ENCODE measurements at regions not wholly inside any gene's neighbourhood (a gene's known extent, or its start where the extent isn't known, plus 50 kb on each side); places are given as distances from the start of the nearest gene placed in this dataset.

- no peak for DNase-seq (ENCODE audit: low spot score)
These were observed 130.9 kb upstream of the PTPN1 start for GRCh38 chr20:50379049-50379990.

DNA sequence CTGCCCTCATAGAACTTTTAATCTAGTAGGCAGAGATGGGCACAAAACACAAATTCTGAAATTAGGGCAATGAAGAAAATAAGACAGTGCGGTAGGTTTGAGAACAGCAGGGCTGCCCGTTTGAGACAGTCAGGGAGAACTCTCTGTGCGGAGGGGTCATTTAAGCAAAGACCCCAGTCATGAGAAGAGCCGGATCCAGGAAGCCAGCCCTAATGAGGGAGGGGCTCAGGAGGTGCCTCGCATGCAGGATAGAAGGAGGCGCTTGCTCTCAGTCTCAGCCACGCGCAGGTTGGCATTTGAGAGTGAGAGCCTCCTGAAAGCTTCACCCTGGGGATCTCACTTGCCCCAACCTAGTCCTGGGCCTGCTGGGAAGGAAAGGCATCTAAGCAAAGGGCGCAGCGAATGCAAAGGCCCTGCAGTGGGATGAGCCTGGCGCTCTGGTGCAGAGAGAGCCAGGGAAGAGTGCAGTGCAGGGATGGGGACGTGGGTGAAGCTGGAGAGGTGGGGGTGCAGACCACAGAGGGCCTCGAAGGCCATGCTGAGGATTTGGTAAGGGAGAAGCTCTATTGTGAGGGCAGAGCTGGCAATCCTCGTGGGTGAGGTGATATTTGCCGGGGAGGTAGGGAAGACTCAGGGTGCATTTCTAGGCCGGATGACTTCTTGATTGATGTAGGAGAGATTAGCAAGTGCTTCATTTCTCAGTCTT lies 130.0 kb upstream of the PTPN1 start:
- DNase-seq (ENCODE audit: low spot score), result no peak

DNA sequence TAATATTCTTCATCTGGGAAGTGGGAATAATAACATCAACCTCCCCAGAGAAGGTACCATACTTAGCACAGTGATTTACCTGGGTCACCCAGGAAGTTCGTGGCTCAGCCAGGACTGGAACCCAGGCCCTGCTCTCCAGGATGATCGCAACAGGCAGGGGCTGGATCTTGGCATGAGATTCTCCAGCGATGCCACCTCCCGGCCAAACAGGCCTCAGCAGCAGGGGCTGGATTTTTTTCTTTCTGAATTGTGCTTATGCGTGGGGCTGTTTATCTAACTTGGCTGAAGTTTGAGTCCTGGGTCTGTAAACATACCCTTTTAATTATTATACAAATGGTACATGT lies 129.5 kb upstream of the PTPN1 start:
- no peak for DNase-seq (ENCODE audit: low spot score)

DNA sequence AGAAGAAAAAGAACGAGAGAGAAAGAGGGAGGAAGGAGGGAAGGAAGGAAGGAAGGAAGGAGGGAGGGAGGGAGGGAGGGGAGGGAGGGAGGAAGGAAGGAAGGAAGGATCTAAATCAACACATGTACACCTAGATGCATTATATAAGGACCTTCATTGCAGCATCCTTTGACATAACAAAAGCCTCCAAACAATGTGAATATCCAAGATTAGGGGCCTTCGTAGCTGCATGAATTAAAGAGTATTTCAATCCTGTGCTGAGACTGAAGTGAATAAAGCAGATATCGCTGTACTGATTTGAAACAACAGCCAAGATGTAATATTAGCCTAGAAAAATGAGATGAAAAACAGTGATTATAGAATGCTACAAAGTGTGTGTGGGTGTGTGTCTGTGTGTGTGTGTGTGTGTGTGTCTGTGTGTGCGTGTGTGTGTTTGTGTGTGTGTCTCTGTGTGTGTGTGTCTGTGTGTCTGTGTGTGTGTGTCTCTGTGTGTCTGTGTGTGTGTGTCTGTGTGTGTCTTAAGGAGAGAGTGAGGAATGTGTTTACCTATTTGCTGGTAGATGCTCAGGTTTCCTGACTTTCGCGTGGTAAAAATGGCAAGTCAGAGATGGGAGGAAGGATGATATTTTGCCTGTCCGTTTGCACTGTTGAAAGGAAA lies 129.0 kb upstream of the PTPN1 start:
- no peak for DNase-seq (ENCODE audit: low spot score)

GRCh38 chr20:50381771-50382593 lies 128.2 kb upstream of the PTPN1 start:
- DNase-seq (ENCODE audit: low spot score), result peak; percentile 16

- no peak for DNase-seq (ENCODE audit: low spot score)
These were observed 124.2 kb upstream of the PTPN1 start for GRCh38 chr20:50385733-50386640.

DNA sequence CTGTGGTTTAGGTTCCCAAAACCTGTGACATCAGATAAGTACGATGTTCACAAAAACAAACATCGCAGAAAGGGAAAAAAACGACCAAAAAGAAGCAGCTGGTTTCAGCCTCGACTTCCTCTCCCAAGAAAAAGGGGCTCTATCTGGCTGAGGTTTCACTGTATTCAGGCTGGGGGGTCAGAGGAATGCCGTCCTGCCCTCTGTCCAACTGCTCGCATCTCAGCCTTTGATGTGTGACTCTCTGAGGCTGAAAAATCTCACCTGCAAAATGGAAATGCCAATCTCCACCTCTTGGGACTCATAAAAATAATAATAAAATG lies 123.6 kb upstream of the PTPN1 start:
- no peak for DNase-seq (ENCODE audit: low spot score)

DNA sequence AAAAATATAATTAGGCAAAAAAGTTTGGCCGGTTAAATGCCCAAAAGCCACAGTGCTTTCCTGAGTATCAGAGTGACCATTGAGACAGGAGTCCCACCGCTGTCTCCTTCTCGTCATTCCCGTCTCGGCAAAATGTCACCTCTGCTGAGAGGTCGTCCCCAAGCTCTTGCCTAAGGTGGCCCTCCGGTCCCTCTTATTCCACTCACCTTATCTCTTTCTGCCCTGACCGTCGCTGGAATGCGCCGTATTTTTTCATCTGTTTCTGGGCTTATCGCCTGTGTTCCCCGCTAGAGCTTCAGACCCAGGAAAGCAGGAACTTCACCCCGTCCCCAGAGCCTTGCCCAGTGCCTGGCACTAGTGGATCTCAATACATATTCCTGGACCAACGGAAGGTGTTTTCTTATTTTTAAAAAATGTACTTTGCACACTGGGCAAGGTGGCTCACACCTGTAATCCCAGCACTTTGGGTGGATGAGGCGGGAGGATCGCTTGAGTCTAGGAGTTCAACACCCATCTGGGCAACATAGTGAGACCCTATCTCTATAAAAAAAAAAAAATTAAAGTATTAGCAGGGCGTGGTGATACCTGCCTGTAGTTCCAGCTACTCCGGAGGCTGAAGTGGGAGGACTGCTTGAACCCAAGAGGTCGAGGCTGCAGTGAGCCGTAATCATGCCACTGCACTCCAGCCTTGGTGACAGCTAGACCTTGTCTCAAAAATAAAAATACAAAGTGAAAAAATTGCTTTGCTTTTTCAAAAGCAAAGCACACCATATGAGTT lies 122.8 kb upstream of the PTPN1 start:
- no peak for DNase-seq (ENCODE audit: low spot score)

DNA sequence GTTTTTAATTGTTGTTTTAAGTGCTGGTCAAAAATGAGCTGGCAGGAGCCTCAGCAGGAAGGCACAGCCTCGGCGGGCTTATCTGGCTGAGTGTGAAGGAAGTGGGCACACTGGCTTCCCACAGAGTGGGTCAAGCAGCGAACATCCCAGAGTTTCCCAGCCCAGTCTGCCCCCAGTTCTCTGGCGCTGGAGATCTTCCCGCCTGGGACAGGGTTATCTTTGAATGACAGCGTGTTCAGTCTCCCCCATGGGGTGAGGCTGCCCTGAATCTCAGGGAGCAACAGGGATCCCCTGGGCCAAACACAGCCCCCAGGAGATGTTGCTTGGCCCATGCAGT lies 122.2 kb upstream of the PTPN1 start:
- no peak for DNase-seq (ENCODE audit: low spot score)

DNA sequence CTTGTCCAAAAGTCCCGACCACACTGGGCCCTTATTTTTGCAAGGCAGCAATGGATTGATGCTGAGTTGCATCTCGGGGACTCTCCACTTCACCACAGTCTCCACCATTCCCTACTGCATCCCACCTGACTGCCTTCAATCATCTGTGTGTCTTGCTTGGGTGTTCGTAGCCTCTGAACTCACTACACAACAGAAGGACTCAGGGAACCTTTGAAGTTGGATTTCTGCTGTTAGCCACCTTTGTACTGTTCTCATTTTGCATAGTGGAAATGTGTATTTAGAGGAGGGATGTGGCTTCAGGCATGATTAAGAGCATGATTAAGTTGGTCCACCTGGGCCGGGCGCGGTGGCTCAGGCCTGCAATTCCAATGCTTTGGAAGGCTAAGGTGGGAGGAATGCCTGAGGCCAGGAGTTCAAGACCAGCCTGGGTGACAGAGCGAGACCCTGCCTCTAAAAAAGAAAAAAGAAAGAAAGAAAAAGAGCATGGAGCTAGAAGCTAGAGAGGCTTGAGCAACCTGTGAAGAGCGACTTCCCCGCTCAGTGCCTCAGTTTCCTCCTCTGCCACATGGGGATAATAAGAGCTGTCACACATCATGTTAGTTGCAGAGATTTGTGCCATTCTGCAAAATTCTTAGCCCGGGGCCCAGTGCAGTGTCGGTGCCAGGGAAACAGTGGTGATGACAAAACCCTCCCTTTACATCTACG lies 121.3 kb upstream of the PTPN1 start:
- DNase-seq (ENCODE audit: low spot score), result no peak

GRCh38 chr20:50389438-50389807 lies 120.8 kb upstream of the PTPN1 start:
- DNase-seq (ENCODE audit: low spot score), result no peak

GRCh38 chr20:50389808-50390684 lies 120.1 kb upstream of the PTPN1 start:
- DNase-seq (ENCODE audit: low spot score), result no peak

GRCh38 chr20:50390685-50391443 lies 119.3 kb upstream of the PTPN1 start:
- DNase-seq (ENCODE audit: low spot score), result no peak

DNA sequence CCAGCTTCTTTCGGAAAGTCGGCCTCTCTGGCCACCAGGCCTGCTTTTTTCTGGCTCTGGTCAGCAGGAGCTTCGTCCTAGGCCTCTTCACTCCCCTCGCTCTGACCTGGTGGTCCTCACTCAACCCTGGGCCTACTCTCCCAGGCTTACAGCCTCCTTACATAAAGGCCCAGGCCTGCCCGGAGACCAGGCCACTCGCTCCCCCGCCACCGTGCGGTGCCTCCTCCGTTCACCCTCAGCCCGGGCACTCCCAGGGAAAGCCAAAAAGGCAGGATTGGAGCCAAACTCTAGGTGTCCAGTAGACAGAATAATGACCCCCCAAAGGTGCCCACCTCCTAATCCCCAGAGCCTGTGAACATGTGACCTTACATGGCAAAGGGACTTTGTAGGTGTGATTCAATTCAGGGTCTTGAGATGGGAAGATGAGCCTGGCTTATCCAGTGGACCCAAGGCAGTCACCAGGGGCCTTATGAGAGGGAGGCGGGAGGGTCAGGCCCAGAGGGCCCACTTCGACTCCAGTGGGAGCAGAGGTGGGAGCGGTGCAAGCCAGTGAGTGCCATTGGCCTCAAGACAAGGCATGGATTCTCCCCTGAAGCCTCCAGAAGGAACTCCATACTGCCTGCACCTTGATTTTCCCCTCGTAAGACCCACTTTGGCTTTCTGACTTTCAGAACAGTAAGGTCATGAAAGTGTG lies 118.6 kb upstream of the PTPN1 start:
- no peak for DNase-seq (ENCODE audit: low spot score)

DNA sequence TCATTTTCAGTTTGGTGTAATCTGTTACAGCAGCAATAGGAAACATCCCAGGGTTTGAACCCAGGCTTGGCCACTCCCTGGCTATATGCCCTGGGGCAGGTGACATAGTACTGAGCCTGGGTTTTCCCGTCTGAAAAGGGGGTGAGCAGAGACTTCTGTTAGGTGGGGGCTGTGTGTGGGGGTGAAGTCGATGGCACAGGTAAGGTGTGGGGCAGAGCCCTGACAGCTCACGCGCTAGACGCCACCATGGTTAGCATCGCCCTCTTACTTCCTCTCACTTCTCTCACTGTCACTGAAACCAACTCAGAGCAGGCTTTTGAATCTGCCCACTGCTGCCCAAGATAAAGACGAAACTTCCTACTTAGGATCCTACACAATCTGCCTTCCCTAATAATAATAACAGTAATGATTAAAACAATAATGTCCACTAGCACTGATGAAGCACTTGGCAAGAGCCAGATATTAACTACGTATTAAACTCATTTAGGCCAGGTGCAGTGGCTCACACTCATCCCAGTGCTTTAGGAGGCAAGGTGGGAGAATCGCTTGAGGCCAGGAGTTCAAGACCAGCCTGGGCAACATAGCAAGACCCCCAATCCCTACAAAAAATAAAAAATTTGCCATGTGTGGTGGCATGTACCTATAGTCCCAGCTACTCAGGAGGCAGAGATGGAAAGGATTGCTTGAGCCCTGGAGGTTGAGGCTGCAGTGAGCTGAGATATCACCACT lies 117.9 kb upstream of the PTPN1 start:
- no peak for DNase-seq (ENCODE audit: low spot score)

- no peak for DNase-seq (ENCODE audit: low spot score)
These were observed 116.9 kb upstream of the PTPN1 start for GRCh38 chr20:50393242-50393641.

Measured in germinal center (tissue), 1 donor.